ENCODE measurements at regions not wholly inside any gene's neighbourhood (a gene's known extent, or its start where the extent isn't known, plus 50 kb on each side); places are given as distances from the start of the nearest gene placed in this dataset.

GRCh38 chr1:101148980-101149379, 87.8 kb upstream of the S1PR1 start:
- in situ Hi-C loops (cut with MboI; ENCODE audit: low sequenced_read_pairs, unreplicated experiment), result no loop called here
- no peak for TF ChIP-seq CTCF (IDR thresholded peaks at IDR 0.05; ENCODE audit: borderline replicate concordance, control extremely low read depth, extremely low read depth, insufficient read depth, missing control alignments)
- DNase-seq (ENCODE audit: low spot score), result no peak

- TF ChIP-seq CTCF (IDR thresholded peaks at IDR 0.05; ENCODE audit: borderline replicate concordance, control extremely low read depth, extremely low read depth, insufficient read depth, missing control alignments), result no peak
- no peak for DNase-seq (ENCODE audit: low spot score)
- in situ Hi-C loops (cut with MboI; ENCODE audit: low sequenced_read_pairs, unreplicated experiment), result no loop called here
Observed at GRCh38 chr1:101147381-101147780, 89.4 kb upstream of the S1PR1 start.

GRCh38 chr1:101145449-101145820, 91.4 kb upstream of the S1PR1 start:
- in situ Hi-C loops (cut with MboI; ENCODE audit: low sequenced_read_pairs, unreplicated experiment), result no loop called here
- no peak for TF ChIP-seq CTCF (IDR thresholded peaks at IDR 0.05; ENCODE audit: borderline replicate concordance, control extremely low read depth, extremely low read depth, insufficient read depth, missing control alignments)
- DNase-seq (ENCODE audit: low spot score), result no peak

GRCh38 chr1:101144671-101145448, 92.0 kb upstream of the S1PR1 start:
- DNase-seq (ENCODE audit: low spot score), result no peak
- no peak for TF ChIP-seq CTCF (IDR thresholded peaks at IDR 0.05; ENCODE audit: borderline replicate concordance, control extremely low read depth, extremely low read depth, insufficient read depth, missing control alignments)
- in situ Hi-C loops (cut with MboI; ENCODE audit: low sequenced_read_pairs, unreplicated experiment), result no loop called here

GRCh38 chr1:101142244-101142643, 94.6 kb upstream of the S1PR1 start:
- in situ Hi-C loops (cut with MboI; ENCODE audit: low sequenced_read_pairs, unreplicated experiment), result no loop called here
- no peak for DNase-seq (ENCODE audit: low spot score)
- no peak for TF ChIP-seq CTCF (IDR thresholded peaks at IDR 0.05; ENCODE audit: borderline replicate concordance, control extremely low read depth, extremely low read depth, insufficient read depth, missing control alignments)

- no peak for DNase-seq (ENCODE audit: low spot score)
- TF ChIP-seq CTCF (IDR thresholded peaks at IDR 0.05; ENCODE audit: borderline replicate concordance, control extremely low read depth, extremely low read depth, insufficient read depth, missing control alignments), result no peak
- in situ Hi-C loops (cut with MboI; ENCODE audit: low sequenced_read_pairs, unreplicated experiment), result no loop called here
Observed at GRCh38 chr1:101141376-101141775, 95.4 kb upstream of the S1PR1 start.
